ENCODE measurements at regions not wholly inside any gene's neighbourhood (a gene's known extent, or its start where the extent isn't known, plus 50 kb on each side); places are given as distances from the start of the nearest gene placed in this dataset.

GRCh38 chr19:30153326-30154210 is 211.5 kb downstream of the URI1 start:
- DNase-seq, result no peak

GRCh38 chr19:30154410-30154809 is 212.4 kb downstream of the URI1 start:
- DNase-seq, result no peak

DNA sequence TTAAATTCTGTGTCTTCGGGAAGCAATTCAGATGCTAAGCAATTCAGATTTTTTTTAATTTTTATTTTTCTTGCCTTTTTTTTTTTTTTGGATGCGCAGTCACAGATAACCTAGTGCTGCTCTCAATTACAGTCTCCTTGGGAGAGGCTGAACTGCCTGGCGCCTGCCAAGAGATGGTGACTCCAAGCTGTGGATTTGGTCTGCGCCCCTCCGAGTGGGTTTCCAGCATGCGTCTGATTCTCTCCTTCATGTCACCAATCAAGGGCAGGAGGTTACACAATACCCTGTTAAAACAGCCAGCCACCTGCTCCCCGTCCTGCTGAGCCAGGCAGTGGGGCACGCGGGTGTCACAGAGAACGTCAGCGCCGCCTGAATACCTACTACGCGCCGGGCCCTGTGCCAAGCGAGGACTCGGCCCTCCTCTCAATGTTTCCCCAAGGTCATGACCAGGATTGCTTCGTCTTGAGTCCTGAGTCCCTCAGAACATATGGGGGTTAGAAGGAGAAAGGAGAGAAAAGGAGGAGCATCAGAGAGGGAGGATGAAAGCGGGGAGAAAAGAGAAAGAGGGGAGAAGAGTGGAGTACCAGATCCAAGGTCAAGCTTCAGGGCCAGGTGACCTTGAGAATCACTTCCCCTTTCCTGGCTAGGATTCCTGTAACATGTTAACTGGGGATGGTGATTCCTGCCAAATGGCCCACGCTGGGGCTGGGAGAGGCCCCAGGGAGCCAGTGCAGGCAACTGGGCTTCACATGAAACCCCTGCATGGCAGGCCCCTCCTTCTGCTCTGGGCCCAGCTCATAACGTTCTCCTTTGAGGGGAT is 213.6 kb downstream of the URI1 start:
- no peak for DNase-seq

GRCh38 chr19:30156646-30157045 is 214.6 kb downstream of the URI1 start:
- no peak for DNase-seq

- DNase-seq, result no peak
These were observed 213.9 kb upstream of the ZNF536 start for GRCh38 chr19:30158067-30158892.

DNA sequence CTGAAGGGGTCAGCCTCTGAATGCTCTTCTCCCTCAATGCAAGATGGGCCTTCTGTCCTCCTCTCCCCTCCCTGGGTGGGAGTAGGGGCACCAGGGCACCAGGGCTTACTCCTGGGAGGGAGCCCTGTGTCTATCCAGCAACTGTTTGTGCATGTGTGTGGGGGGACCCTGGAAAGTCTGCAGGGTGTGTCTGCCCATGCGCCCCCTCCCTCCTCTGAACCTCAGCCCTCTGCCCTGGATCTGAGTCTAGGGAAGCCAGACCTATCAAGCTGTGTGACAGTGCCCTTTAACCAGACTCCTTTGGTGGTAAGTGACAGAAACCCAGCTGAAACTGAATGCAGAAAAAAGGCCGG is 213.3 kb upstream of the ZNF536 start:
- DNase-seq, result no peak

DNA sequence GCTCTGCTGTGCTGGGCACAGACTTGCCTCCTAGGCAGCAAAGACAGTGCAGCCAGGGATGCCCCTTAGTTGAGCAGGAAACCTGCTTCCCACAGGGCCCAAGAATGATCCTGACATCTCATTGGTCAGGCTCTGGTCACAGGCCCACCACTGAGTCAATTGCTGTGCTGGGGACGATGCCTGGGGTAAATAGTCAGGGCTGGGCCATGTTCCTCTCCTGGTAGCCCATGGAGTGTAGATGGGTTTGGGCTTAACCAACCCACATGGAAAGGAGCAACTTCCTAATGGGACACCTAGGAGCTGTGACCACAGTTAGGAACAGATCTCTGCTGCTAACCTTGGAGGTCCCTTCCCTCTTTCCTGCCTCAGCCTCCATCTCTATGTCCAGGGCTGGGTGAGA is 212.5 kb upstream of the ZNF536 start:
- no peak for DNase-seq

DNA sequence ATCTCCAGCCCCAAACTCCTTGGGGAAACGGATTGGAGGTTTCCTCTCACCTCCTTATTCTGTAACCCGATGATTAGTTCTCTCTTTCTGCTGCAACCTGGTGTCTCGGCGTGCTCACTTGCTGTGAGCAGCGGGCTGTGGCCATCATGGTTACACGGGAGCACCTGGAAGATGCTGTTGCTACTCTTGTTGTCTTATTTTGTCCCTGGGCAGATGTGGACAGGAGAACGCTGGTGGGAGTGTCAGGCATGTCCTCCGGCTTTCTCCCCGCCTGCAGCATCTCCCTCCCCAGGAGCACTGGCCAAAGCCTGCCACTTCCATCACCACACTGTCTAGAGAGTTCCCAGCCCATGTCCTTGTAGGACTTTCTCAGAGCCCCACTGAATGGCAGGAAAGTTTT is 211.8 kb upstream of the ZNF536 start:
- no peak for DNase-seq

DNA sequence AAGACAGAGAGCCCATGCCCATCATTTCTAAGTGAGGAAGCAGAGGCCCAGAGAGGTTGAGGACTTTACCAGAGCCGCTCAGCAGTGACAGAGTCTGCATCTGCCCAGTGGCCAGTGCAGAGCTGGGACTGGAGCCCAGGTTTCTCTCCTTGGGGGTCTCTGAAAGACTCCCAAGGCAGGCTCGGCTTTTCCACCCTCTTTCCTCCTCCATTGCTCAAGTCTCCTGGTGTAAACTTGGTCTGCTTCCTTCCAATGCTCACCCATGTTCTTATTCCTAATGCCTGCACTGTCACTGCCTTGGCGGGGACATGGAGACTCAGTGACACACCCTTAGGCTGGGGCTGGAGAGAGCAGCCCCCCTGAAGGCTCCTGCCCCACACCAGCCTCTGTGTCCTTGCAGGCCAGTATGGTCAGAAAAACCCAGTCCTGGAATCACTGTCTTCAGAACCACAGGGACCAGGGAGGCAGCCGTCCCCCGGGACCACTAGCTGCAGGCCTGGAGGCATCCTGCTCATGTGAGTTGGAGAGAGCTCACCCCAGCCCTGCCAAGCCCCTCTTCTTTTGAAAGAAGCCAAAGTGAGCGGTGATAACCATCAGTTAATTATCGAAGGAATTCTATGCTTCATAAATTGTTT is 211.0 kb upstream of the ZNF536 start:
- no peak for DNase-seq

DNA sequence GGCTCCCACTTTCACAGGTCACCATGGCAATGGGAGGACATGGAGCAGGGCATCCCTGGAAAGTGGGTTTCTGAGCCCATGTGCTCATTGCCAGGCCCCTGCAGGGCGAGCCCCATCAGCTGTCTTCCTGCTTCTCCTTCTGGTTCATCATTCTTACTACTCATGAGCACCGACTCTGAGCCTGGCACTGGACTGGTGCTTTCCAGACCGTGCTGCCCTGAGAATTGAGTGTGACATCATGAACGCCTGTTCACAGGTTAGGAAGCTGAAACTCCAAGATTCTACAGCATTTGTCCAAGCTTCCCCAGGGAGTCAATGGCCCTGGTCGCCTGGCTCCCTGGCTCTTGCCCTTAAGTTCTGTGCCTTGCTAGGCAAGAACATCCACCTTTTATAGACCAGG is 210.4 kb upstream of the ZNF536 start:
- DNase-seq, result no peak

DNA sequence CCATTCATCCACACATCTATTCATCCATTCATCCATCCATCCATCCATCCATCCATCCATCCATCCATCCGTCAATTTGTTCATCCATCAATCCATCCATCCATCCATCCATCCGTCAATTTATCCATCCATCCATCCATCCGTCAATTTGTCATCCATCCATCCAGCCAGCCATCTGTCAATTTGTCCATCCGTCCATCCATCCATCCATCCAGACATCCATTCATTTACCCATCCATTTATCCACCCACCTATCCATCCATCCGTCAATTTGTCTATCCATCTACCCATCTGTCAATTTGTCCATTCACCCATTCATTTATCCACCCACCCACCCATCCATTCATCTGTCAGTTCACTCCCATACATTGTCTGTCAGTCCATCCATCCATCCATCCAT is 209.5 kb upstream of the ZNF536 start:
- no peak for DNase-seq

DNA sequence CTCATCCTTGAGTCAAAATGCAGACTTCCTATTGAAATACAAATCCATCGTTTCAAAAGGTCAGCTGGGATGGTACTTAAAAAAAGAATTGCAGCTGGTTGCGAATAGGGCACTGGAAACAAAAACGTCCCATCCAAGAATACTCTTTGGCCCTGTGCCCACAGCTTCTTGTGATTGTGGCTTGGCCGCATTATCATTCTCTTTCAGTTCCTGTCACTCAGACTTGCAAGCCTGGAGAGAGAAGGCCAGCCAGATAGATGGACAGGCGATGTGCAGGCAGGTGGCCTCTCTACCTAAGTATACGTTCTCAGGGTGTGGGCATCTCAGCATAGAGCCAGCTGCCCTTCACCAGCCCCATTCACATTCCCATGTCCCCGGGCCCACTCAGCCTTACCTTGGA is 208.5 kb upstream of the ZNF536 start:
- no peak for DNase-seq

DNA sequence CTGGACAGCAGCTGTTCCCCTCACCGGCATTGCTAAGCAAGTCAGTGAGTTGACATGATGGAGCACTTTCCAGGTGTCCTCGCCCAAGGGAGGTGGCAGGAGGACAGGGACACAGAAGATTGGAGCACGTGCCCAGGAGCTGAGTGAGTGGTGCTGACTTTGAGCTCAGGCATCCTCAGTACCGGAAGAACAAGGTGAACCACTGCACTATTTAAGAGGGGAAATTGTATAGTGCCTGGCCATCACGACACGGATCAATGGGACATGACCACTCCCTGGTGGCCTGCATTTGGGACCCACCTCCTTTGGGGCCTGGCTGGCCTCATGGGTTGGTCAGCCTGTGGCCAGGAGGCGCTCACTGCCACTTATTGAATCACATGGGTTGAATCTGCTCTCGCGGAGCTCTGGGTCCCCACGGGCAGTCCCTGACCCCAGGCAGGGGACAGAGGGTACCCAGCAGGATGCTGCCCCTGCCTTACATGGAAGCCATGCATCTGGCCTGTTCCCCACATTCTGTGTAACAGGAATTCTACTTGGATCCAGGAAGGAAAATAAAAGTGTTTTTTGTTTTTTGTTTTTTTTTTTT is 206.9 kb upstream of the ZNF536 start:
- no peak for DNase-seq

- no peak for DNase-seq
These were observed 204.8 kb upstream of the ZNF536 start for GRCh38 chr19:30167206-30167868.

GRCh38 chr19:30167976-30168635 is 204.1 kb upstream of the ZNF536 start:
- DNase-seq, result no peak

- DNase-seq, result no peak
These were observed 203.4 kb upstream of the ZNF536 start for GRCh38 chr19:30168760-30169159.

- DNase-seq, result no peak
These were observed 202.8 kb upstream of the ZNF536 start for GRCh38 chr19:30169196-30169900.

GRCh38 chr19:30170081-30170480 is 202.1 kb upstream of the ZNF536 start:
- no peak for DNase-seq

GRCh38 chr19:30170495-30171137 is 201.6 kb upstream of the ZNF536 start:
- DNase-seq, result no peak

Measured in left kidney (tissue), 1 donor.